DMS79 treated with DMSO at 0.1 percent for 48 hours (cell line): ENCODE measurements at regions not wholly inside any gene's neighbourhood (a gene's known extent, or its start where the extent isn't known, plus 50 kb on each side); places are given as distances from the start of the nearest gene placed in this dataset.
"Not testable (repeated sequence)": the region's sequence is repeated elsewhere in the genome, so short reads cannot be mapped to it uniquely, and the experiment has no call there.

Experiments
- DNase-seq: peaks from one replicate; lab custom pipeline; 2025; lab: John Stamatoyannopoulos, UW

GRCh38 chr2:105496271-105496670 is 97.4 kb upstream of the FHL2 start:
- no peak for DNase-seq

GRCh38 chr2:105494683-105495425 is 96.0 kb upstream of the FHL2 start:
- DNase-seq: no peak

- no peak for DNase-seq
These were observed 92.1 kb upstream of the FHL2 start for GRCh38 chr2:105490956-105491355.

GRCh38 chr2:105490204-105490603 is 91.4 kb upstream of the FHL2 start:
- DNase-seq: no peak

GRCh38 chr2:105489168-105489878 is 90.5 kb upstream of the FHL2 start:
- no peak for DNase-seq

GRCh38 chr2:105488285-105488684 is 89.4 kb upstream of the FHL2 start:
- no peak for DNase-seq

GRCh38 chr2:105487142-105488069 is 88.6 kb upstream of the FHL2 start:
- DNase-seq: no peak

- no peak for DNase-seq
These were observed 87.9 kb upstream of the FHL2 start for GRCh38 chr2:105486762-105487141.

GRCh38 chr2:105478670-105479069 is 79.8 kb upstream of the FHL2 start:
- DNase-seq: no peak

- DNase-seq: not testable (repeated sequence)
These were observed 78.3 kb upstream of the FHL2 start for GRCh38 chr2:105477050-105477620.

GRCh38 chr2:105473011-105473410 is 74.2 kb upstream of the FHL2 start:
- no peak for DNase-seq

GRCh38 chr2:105470979-105471378 is 72.1 kb upstream of the FHL2 start:
- DNase-seq: no peak

GRCh38 chr2:105469781-105470180 is 70.9 kb upstream of the FHL2 start:
- no peak for DNase-seq

GRCh38 chr2:105468582-105469042 is 69.8 kb upstream of the FHL2 start:
- no peak for DNase-seq

- DNase-seq: no peak
These were observed 65.5 kb upstream of the FHL2 start for GRCh38 chr2:105464325-105464724.

GRCh38 chr2:105460048-105460732 is 61.3 kb upstream of the FHL2 start:
- DNase-seq: no peak

GRCh38 chr2:105458076-105458475 is 59.2 kb upstream of the FHL2 start:
- DNase-seq: no peak

GRCh38 chr2:105455488-105456003 is 56.7 kb upstream of the FHL2 start:
- DNase-seq: peak; percentile 91

- DNase-seq: no peak
These were observed 56.1 kb upstream of the FHL2 start for GRCh38 chr2:105454801-105455485.

GRCh38 chr2:105451571-105452166 is 52.8 kb upstream of the FHL2 start:
- DNase-seq: no peak
